Smooth muscle cell (in vitro differentiated cells): ENCODE measurements at regions not wholly inside any gene's neighbourhood (a gene's known extent, or its start where the extent isn't known, plus 50 kb on each side); places are given as distances from the start of the nearest gene placed in this dataset.

Source experiments
- DNase-seq: peaks from one replicate; lab custom pipeline; 2025; ENCODE audit not compliant: unreplicated experiment; lab: John Stamatoyannopoulos, UW
- H2AFZ ChIP-seq: fragments of 200-600 bp; sonication (generic); 2 replicates; pipeline ENCODE4 v1.6.0; 2016; ENCODE audit warnings: antibody characterized with exemption, low read depth, mild to moderate bottlenecking
- H3F3A ChIP-seq: fragments of 200-600 bp; sonication (generic); 2 replicates; pipeline ENCODE4 v1.6.0; 2017; ENCODE audit warnings: antibody characterized with exemption, low read depth
- H3K27ac ChIP-seq: fragments of 200-600 bp; sonication (generic); 2 replicates; pipeline ENCODE4 v1.5.1; 2016; ENCODE audit warnings: low read depth, mild to moderate bottlenecking
- H3K27me3 ChIP-seq: fragments of 200-600 bp; sonication (generic); 2 replicates; pipeline ENCODE4 v1.6.1; 2016; ENCODE audit warnings: low read depth, mild to moderate bottlenecking
- H3K36me3 ChIP-seq: fragments of 200-600 bp; sonication (generic); 2 replicates; pipeline ENCODE4 v1.5.1; 2016; ENCODE audit warnings: low read depth
- H3K4me1 ChIP-seq: fragments of 200-600 bp; sonication (generic); 2 replicates; pipeline ENCODE4 v1.5.1; 2016; ENCODE audit warnings: low read depth
- H3K4me2 ChIP-seq: fragments of 200-600 bp; sonication (generic); 2 replicates; pipeline ENCODE4 v1.6.0; 2016; ENCODE audit warnings: mild to moderate bottlenecking
- H3K4me3 ChIP-seq: fragments of 200-600 bp; sonication (generic); 2 replicates; pipeline ENCODE4 v1.5.1; 2016; ENCODE audit warnings: mild to moderate bottlenecking
- H3K79me2 ChIP-seq: fragments of 200-600 bp; sonication (generic); 2 replicates; pipeline ENCODE4 v1.6.0; 2016; ENCODE audit warnings: low read depth, mild to moderate bottlenecking
- H3K9ac ChIP-seq: fragments of 200-600 bp; sonication (generic); 2 replicates; pipeline ENCODE4 v1.6.0; 2016; ENCODE audit warnings: low read depth
- H3K9me3 ChIP-seq: fragments of 200-600 bp; sonication (generic); replicated peaks from 2 replicates; pipeline ENCODE4 v1.5.1; 2016; ENCODE audit warnings: low read depth
- H4K20me1 ChIP-seq: fragments of 200-600 bp; sonication (generic); 2 replicates; pipeline ENCODE4 v1.6.0; 2016; ENCODE audit warnings: low read depth
- CTCF ChIP-seq: fragments of 200-600 bp; sonication (generic); IDR thresholded peaks from 2 replicates; pipeline ENCODE4 v1.5.1; 2017; ENCODE audit warnings: borderline replicate concordance, mild to moderate bottlenecking, antibody characterized with exemption; ENCODE audit not compliant: insufficient read depth, poor library complexity, severe bottlenecking
- WGBS: methylation state at CpG from one replicate; pipeline ENCODE4 v1.1.7; 2016; ENCODE audit warnings: low lambda C conversion rate; 5-methylcytosine and 5-hydroxymethylcytosine counted together

- 89% methylated on average over 1 of the region's 1 CpG for WGBS
- H3K27ac ChIP-seq, result no peak overlapping the region
- H3K4me1 ChIP-seq, result no peaks in the 10 kb centered on the region
- H3K4me3 ChIP-seq, result no peak overlapping the region
- DNase-seq, result no peak
- H3K9me3 ChIP-seq, result no peaks in the 10 kb centered on the region
- H3K36me3 ChIP-seq, result no peaks in the 10 kb centered on the region
- no peak overlapping the region for H2AFZ ChIP-seq
- no peak for TF ChIP-seq CTCF
- no peaks in the 10 kb centered on the region for H3F3A ChIP-seq
- H4K20me1 ChIP-seq, result no peaks in the 10 kb centered on the region
- H3K79me2 ChIP-seq, result no peaks in the 10 kb centered on the region
- no peak overlapping the region for H3K4me2 ChIP-seq
- H3K27me3 ChIP-seq, result no peaks in the 10 kb centered on the region
- no peak overlapping the region for H3K9ac ChIP-seq
Measured at GRCh38 chr10:91071786-91072185, 148.7 kb upstream of the PCGF5 start.

GRCh38 chr10:91073286-91073979 is 147.0 kb upstream of the PCGF5 start:
- TF ChIP-seq CTCF, result no peak
- H4K20me1 ChIP-seq, result no peaks in the 10 kb centered on the region
- no peak for DNase-seq
- H3K4me1 ChIP-seq, result no peaks in the 10 kb centered on the region
- no peaks in the 10 kb centered on the region for H3K36me3 ChIP-seq
- no peak overlapping the region for H3K4me2 ChIP-seq
- H3K9ac ChIP-seq, result no peak overlapping the region
- no peak overlapping the region for H3K27ac ChIP-seq
- no peak overlapping the region for H2AFZ ChIP-seq
- 82% methylated on average over 4 of the region's 4 CpGs for WGBS
- no peaks in the 10 kb centered on the region for H3F3A ChIP-seq
- no peaks in the 10 kb centered on the region for H3K9me3 ChIP-seq
- H3K79me2 ChIP-seq, result no peaks in the 10 kb centered on the region
- H3K4me3 ChIP-seq, result no peak overlapping the region
- no peaks in the 10 kb centered on the region for H3K27me3 ChIP-seq

GRCh38 chr10:91076991-91077548 is 143.4 kb upstream of the PCGF5 start:
- Histone ChIP-seq H3K9ac (no peak overlapping the region), H2AFZ (no peak overlapping the region), H3K4me1 (no peaks in the 10 kb centered on the region), H3K4me2 (peak overlapping the region; percentile 66), H3K36me3 (no peaks in the 10 kb centered on the region), H3K4me3 (no peak overlapping the region), H3F3A (no peaks in the 10 kb centered on the region), H4K20me1 (no peaks in the 10 kb centered on the region), H3K79me2 (no peaks in the 10 kb centered on the region), H3K9me3 (no peaks in the 10 kb centered on the region), H3K27me3 (no peaks in the 10 kb centered on the region), H3K27ac (no peak overlapping the region)
- DNase-seq, result no peak
- WGBS, result 79% methylated on average over 7 of the region's 7 CpGs
- TF ChIP-seq CTCF, result no peak
